Endothelial cell of umbilical vein (primary cell): ENCODE measurements at regions not wholly inside any gene's neighbourhood (a gene's known extent, or its start where the extent isn't known, plus 50 kb on each side); places are given as distances from the start of the nearest gene placed in this dataset.

Experiments used
- BruUV-seq: library from RNA; stranded (reverse); fragments of 400-500 nt; replicated peaks from 2 replicates; lab custom pipeline; 2021; lab: Mats Ljungman, UMichigan
- CTCF ChIA-PET: fragments of 300-600, 350-600 bp; sonication (Branson Sonifier 250); formaldehyde crosslinking; loops from one replicate; lab custom pipeline; 2021; ENCODE audit warnings: antibody characterized with exemption, inconsistent platforms; lab: Charles Lee
- POLR2A ChIA-PET: fragments of 300-600, 350-600 bp; sonication (Branson Sonifier 250); formaldehyde crosslinking; loops from one replicate; lab custom pipeline; 2021; ENCODE audit warnings: antibody characterized with exemption, inconsistent platforms; lab: Charles Lee
- DNase-seq: peaks from one replicate; pipeline ENCODE4 v3.0.0-alpha.2; 2011; ENCODE audit warnings: low read depth, low spot score
- FAIRE-seq: peaks from 2 replicates; lab custom pipeline; 2011; peaks lifted over from hg19 to GRCh38; lab: Jason Lieb, UNC
- H2AFZ ChIP-seq: 2 replicates; pipeline ENCODE4 v1.6.0; 2012; ENCODE audit warnings: low read depth, low read length, control low read depth, inconsistent platforms
- H3K27ac ChIP-seq: 2 replicates; pipeline ENCODE4 v1.5.1; 2011; ENCODE audit warnings: low read depth, mild to moderate bottlenecking, control low read depth, low read length, moderate library complexity; ENCODE audit not compliant: insufficient read depth
- H3K27me3 ChIP-seq, 2 experiments: 2 replicates each; pipeline versions ENCODE4 v1.6.0 to v1.6.1; 2011; ENCODE audit warnings: low read length in 2 of 2, mixed read lengths in 1 of 2; ENCODE audit not compliant: control insufficient read depth in 2 of 2, insufficient read depth in 2 of 2
- H3K36me3 ChIP-seq, 2 experiments: 2 replicates in 1 of 2; 3 replicates in 1 of 2; pipeline ENCODE4 v1.5.1; 2011; ENCODE audit warnings: low read length in 2 of 2, mild to moderate bottlenecking in 1 of 2, moderate library complexity in 1 of 2; ENCODE audit not compliant: control insufficient read depth in 2 of 2, insufficient read depth in 2 of 2; ENCODE audit errors: extremely low read depth in 1 of 2
- H3K4me1 ChIP-seq: 3 replicates; pipeline ENCODE4 v1.5.1; 2011; ENCODE audit warnings: mild to moderate bottlenecking, low read length; ENCODE audit not compliant: control insufficient read depth, insufficient read depth; ENCODE audit errors: extremely low read depth
- H3K4me2 ChIP-seq: 2 replicates; pipeline ENCODE4 v1.6.1; 2011; ENCODE audit warnings: low read length, control low read depth, mixed read lengths; ENCODE audit not compliant: insufficient read depth
- H3K4me3 ChIP-seq, 3 experiments: fragments of 200-600 bp in 1 of 3; sonication (generic), shearing (Covaris generic) in 1 of 3; replicated peaks in 1 of 3; 2 replicates each; pipeline ENCODE4 v1.5.1; 2011 to 2016; ENCODE audit warnings: control low read depth in 3 of 3, low read length in 3 of 3, mild to moderate bottlenecking in 2 of 3, inconsistent platforms in 1 of 3, low read depth in 1 of 3, moderate library complexity in 1 of 3; ENCODE audit not compliant: insufficient read depth in 1 of 3
- H3K79me2 ChIP-seq: 2 replicates; pipeline ENCODE4 v1.6.0; 2012; ENCODE audit warnings: low read length, inconsistent platforms; ENCODE audit not compliant: control insufficient read depth, insufficient read depth
- H3K9ac ChIP-seq: replicated peaks from 2 replicates; pipeline ENCODE3; 2011; ENCODE audit warnings: low read length, control low read depth; ENCODE audit not compliant: insufficient read depth; ENCODE audit errors: extremely low read depth
- H3K9me1 ChIP-seq: replicated peaks from 3 replicates; pipeline ENCODE4 v1.6.0; 2011; ENCODE audit warnings: mild to moderate bottlenecking, low read length; ENCODE audit not compliant: control insufficient read depth, insufficient read depth; ENCODE audit errors: extremely low read depth
- H3K9me3 ChIP-seq: replicated peaks from 2 replicates; pipeline ENCODE4 v1.5.1; 2012; ENCODE audit warnings: low read length, inconsistent platforms; ENCODE audit not compliant: control insufficient read depth, insufficient read depth
- H4K20me1 ChIP-seq: replicated peaks from 2 replicates; pipeline ENCODE3; 2011; ENCODE audit warnings: mild to moderate bottlenecking, low read length; ENCODE audit not compliant: control insufficient read depth, insufficient read depth; ENCODE audit errors: extremely low read depth
- EZH2 ChIP-seq: IDR thresholded peaks from 2 replicates; pipeline ENCODE4 v1.6.1; 2012; ENCODE audit warnings: borderline replicate concordance, low read depth, mild to moderate bottlenecking, moderate library complexity, low read length, inconsistent platforms; ENCODE audit not compliant: severe bottlenecking
- FOS ChIP-seq: IDR thresholded peaks from 2 replicates; pipeline ENCODE4 v1.6.1; 2011; ENCODE audit warnings: mild to moderate bottlenecking, low read length, moderate library complexity, borderline replicate concordance; ENCODE audit not compliant: insufficient read depth
- GATA2 ChIP-seq: IDR thresholded peaks from 2 replicates; pipeline ENCODE4 v1.7.0; 2011; ENCODE audit warnings: low read depth, mild to moderate bottlenecking, moderate library complexity, mixed read lengths, low read length; ENCODE audit not compliant: insufficient read length, insufficient read depth
- JUN ChIP-seq: IDR thresholded peaks from 2 replicates; pipeline ENCODE4 v1.6.1; 2011; ENCODE audit warnings: borderline replicate concordance, low read depth; ENCODE audit not compliant: insufficient read length, insufficient read depth
- MAX ChIP-seq: IDR thresholded peaks from 2 replicates; pipeline ENCODE4 v1.6.1; 2011; ENCODE audit not compliant: insufficient read depth, insufficient read length
- MYC ChIP-seq: IDR thresholded peaks from one replicate; pipeline ENCODE4 v1.6.1; 2011; ENCODE audit warnings: mild to moderate bottlenecking, low read depth, low read length
- POLR2A ChIP-seq: IDR thresholded peaks from 2 replicates; pipeline ENCODE4 v1.6.1; 2012; ENCODE audit warnings: low read depth, mild to moderate bottlenecking, control low read depth, low read length
- POLR2AphosphoS5 ChIP-seq: IDR thresholded peaks from 2 replicates; pipeline ENCODE4 v1.6.1; 2012; ENCODE audit warnings: low read depth, mild to moderate bottlenecking, control low read depth, low read length, moderate library complexity; ENCODE audit not compliant: insufficient read depth
- dilution Hi-C: fragments of 300-500 bp; cut with MboI; formaldehyde crosslinking; loops from one replicate; pipeline ENCODE4 v1.15.0; 2019; ENCODE audit warnings: low sequenced_read_pairs; ENCODE audit not compliant: extremely low pct_ligation_motif_present
- intact Hi-C: fragments of 100-400 bp; cut with micrococcal nuclease; formaldehyde crosslinking; loops from one replicate; pipeline ENCODE4 v1.10.0; 2022
- TF ChIP-seq, protein P1 (sequence below), 2 donors: IDR thresholded peaks; 1 replicate in 1 of 2; 2 replicates in 1 of 2; pipeline ENCODE4 v1.5.1; 2011; ENCODE audit warnings: low read length in 2 of 2, mild to moderate bottlenecking in 2 of 2, moderate library complexity in 2 of 2, control low read depth in 1 of 2, inconsistent platforms in 1 of 2, low read depth in 1 of 2; ENCODE audit not compliant: insufficient read depth in 1 of 2; ENCODE audit errors: extremely low read depth in 1 of 2

DNA sequence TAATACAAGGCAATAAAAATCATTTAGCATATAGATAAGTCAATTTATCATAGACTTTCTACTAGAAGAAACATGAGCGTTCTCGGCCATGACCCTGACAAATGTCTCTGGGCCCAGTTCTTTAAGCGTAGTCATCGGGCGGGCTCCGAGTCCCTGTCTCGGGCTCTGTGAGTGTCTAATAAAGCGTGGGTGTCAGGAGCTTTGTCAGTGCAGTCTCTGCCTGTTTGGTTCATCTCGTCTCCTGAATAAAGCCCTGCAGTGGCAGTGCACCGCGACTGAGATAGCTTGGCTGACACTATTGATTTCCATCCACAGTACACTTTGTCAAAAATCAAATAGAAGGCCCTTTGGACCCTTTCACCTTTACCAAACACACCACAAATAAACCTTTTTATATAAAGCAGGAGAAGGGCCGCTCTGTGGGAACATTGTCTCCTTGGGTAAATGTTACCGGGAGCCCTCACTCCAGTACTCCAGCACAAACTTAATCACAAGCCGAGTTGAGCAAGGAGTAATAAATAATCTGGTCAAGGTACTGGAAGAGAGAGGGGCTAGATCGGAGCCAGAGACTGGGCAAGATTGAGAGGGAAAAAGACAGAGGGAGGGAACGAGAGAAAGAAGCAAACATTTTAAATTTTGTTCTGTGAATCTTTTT lies 368.2 kb upstream of the TSHZ3 start:
- intact Hi-C loops (no loop called here), dilution Hi-C loops (no loop called here)
- H4K20me1 ChIP-seq: no peaks in the 10 kb centered on the region
- DNase-seq (no peak), FAIRE-seq (no peak)
- ChIA-PET POLR2A (no interaction called here), CTCF (no interaction called here)
- no peaks in the 10 kb centered on the region for H3K9me1 ChIP-seq
- peaks cover 9% of the 10 kb centered on the region for H3K9me3 ChIP-seq
- no peak overlapping the region for H2AFZ ChIP-seq
- H3K4me1 ChIP-seq: no peaks in the 10 kb centered on the region
- no peaks in the 10 kb centered on the region for H3K79me2 ChIP-seq
- BruUV-seq: no TSS peak
- TF ChIP-seq POLR2A (no peak), FOS (no peak), GATA2 (no peak), JUN (no peak), EZH2 (no peak), MYC (no peak), MAX (no peak), POLR2AphosphoS5 (no peak)
- TF ChIP-seq, protein P1, sequence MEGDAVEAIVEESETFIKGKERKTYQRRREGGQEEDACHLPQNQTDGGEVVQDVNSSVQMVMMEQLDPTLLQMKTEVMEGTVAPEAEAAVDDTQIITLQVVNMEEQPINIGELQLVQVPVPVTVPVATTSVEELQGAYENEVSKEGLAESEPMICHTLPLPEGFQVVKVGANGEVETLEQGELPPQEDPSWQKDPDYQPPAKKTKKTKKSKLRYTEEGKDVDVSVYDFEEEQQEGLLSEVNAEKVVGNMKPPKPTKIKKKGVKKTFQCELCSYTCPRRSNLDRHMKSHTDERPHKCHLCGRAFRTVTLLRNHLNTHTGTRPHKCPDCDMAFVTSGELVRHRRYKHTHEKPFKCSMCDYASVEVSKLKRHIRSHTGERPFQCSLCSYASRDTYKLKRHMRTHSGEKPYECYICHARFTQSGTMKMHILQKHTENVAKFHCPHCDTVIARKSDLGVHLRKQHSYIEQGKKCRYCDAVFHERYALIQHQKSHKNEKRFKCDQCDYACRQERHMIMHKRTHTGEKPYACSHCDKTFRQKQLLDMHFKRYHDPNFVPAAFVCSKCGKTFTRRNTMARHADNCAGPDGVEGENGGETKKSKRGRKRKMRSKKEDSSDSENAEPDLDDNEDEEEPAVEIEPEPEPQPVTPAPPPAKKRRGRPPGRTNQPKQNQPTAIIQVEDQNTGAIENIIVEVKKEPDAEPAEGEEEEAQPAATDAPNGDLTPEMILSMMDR (IDR thresholded peaks at IDR 0.05; ENCODE audit: extremely low read depth in 1 of 2, insufficient read depth in 1 of 2, low read depth in 1 of 2, low read length in 2 of 2): no peak
- H3K4me3 ChIP-seq: no peak overlapping the region
- no peak overlapping the region for H3K9ac ChIP-seq
- no peak overlapping the region for H3K4me2 ChIP-seq
- no peaks in the 10 kb centered on the region for H3K36me3 ChIP-seq
- H3K27me3 ChIP-seq: no peaks in the 10 kb centered on the region
- no peak overlapping the region for H3K27ac ChIP-seq
